PC-3 (cell line): ENCODE measurements at regions not wholly inside any gene's neighbourhood (a gene's known extent, or its start where the extent isn't known, plus 50 kb on each side); places are given as distances from the start of the nearest gene placed in this dataset.

Experiments used
- ATAC-seq: fragments of 200-7000 bp; cut with Tn5 transposase; 2 replicates; pipeline ENCODE4 v1.9.1; 2020; ENCODE audit warnings: mild to moderate bottlenecking, moderate library complexity
- BruUV-seq: library from RNA; stranded (reverse); fragments of 400-500 nt; replicated peaks from 2 replicates; lab custom pipeline; 2021; lab: Mats Ljungman, UMichigan
- CTCF ChIA-PET: fragments of 300-600 bp; sonication (Branson Sonifier 250); formaldehyde crosslinking; loops from one replicate; lab custom pipeline; 2022; ENCODE audit warnings: antibody characterized with exemption; lab: Charles Lee
- POLR2A ChIA-PET: fragments of 300-600 bp; sonication (Branson Sonifier 250); formaldehyde crosslinking; loops from one replicate; lab custom pipeline; 2022; ENCODE audit warnings: antibody characterized with exemption; ENCODE audit not compliant: unreplicated experiment; lab: Charles Lee
- DNase-seq: peaks from one replicate; pipeline ENCODE4 v3.0.0-alpha.2; 2015
- H2AFZ ChIP-seq: fragments of 300-600 bp; sonication (generic); 2 replicates; pipeline ENCODE4 v1.6.0; 2016; ENCODE audit warnings: antibody characterized with exemption, low read length
- H3F3A ChIP-seq: fragments of 300-600 bp; sonication (generic); one replicate; pipeline ENCODE4 v1.6.0; 2017; ENCODE audit warnings: antibody characterized with exemption, low read length, control low read depth, mild to moderate bottlenecking; ENCODE audit not compliant: unreplicated experiment
- H3K27ac ChIP-seq: fragments of 300-600 bp; sonication (generic); 2 replicates; pipeline ENCODE4 v1.5.1; 2016; ENCODE audit warnings: mild to moderate bottlenecking, low read length
- H3K27me3 ChIP-seq: fragments of 300-600 bp; sonication (generic); 2 replicates; pipeline ENCODE4 v1.6.1; 2016; ENCODE audit warnings: low read length, mixed read lengths
- H3K36me3 ChIP-seq: fragments of 300-600 bp; sonication (generic); 2 replicates; pipeline ENCODE4 v1.6.1; 2016; ENCODE audit warnings: low read depth, mixed run types, low read length, mixed read lengths
- H3K4me1 ChIP-seq: fragments of 300-600 bp; sonication (generic); 2 replicates; pipeline ENCODE4 v1.5.1; 2016; ENCODE audit warnings: low read length; ENCODE audit not compliant: insufficient read depth
- H3K4me2 ChIP-seq: fragments of 300-600 bp; sonication (generic); 2 replicates; pipeline ENCODE4 v1.6.0; 2016; ENCODE audit warnings: low read length
- H3K4me3 ChIP-seq: fragments of 300-600 bp; sonication (generic); 2 replicates; pipeline ENCODE4 v1.5.1; 2016; ENCODE audit warnings: mild to moderate bottlenecking, low read length, mixed read lengths
- H3K79me2 ChIP-seq: fragments of 300-600 bp; sonication (generic); 2 replicates; pipeline ENCODE4 v1.6.1; 2017; ENCODE audit warnings: low read length, mixed read lengths
- H3K9ac ChIP-seq: fragments of 300-600 bp; sonication (generic); 2 replicates; pipeline ENCODE4 v1.6.0; 2016; ENCODE audit warnings: mild to moderate bottlenecking, low read length
- H3K9me2 ChIP-seq: fragments of 300-600 bp; sonication (generic); replicated peaks from 2 replicates; pipeline ENCODE4 v1.6.1; 2016; ENCODE audit warnings: mixed run types, low read length, mixed read lengths
- H3K9me3 ChIP-seq: fragments of 300-600 bp; sonication (generic); 2 replicates; pipeline ENCODE4 v1.6.1; 2016; ENCODE audit warnings: low read length, mixed read lengths
- H4K20me1 ChIP-seq: fragments of 300-600 bp; sonication (generic); 2 replicates; pipeline ENCODE4 v1.6.1; 2016; ENCODE audit warnings: low read length, mixed read lengths
- CTCF ChIP-seq: fragments of 300-600 bp; sonication (generic); conservative IDR thresholded peaks from 2 replicates; pipeline ENCODE4 v1.5.1; 2017; ENCODE audit warnings: antibody characterized with exemption, low read depth, mild to moderate bottlenecking, low read length
- EZH2 ChIP-seq: fragments of 300-600 bp; sonication (generic); IDR thresholded peaks from one replicate; pipeline ENCODE4 v1.6.1; 2017; ENCODE audit warnings: antibody characterized with exemption, mild to moderate bottlenecking, low read length; ENCODE audit not compliant: unreplicated experiment
- EZH2phosphoT487 ChIP-seq: fragments of 300-600 bp; sonication (generic); IDR thresholded peaks from 2 replicates; pipeline ENCODE4 v1.6.1; 2018; ENCODE audit warnings: mild to moderate bottlenecking, antibody characterized with exemption, low read length, borderline replicate concordance
- intact Hi-C: fragments of 100-400 bp; cut with micrococcal nuclease; formaldehyde crosslinking; loops from 2 replicates; pipeline ENCODE4 v1.9.0; 2023

- no peak for ATAC-seq
- H3K9me3 ChIP-seq, result no peaks in the 10 kb centered on the region
- H3K36me3 ChIP-seq, result no peaks in the 10 kb centered on the region
- no peaks in the 10 kb centered on the region for H3K79me2 ChIP-seq
- H3K4me3 ChIP-seq, result no peak overlapping the region
- H3K4me2 ChIP-seq, result no peak overlapping the region
- H3K27ac ChIP-seq, result no peak overlapping the region
- no peaks in the 10 kb centered on the region for H3K9me2 ChIP-seq
- no peak for DNase-seq
- H3K27me3 ChIP-seq, result peaks cover 29% of the 10 kb centered on the region; the same call in 1 of the 2 replicates
- POLR2A ChIA-PET, result no interaction called here
- H2AFZ ChIP-seq, result no peak overlapping the region
- CTCF ChIA-PET, result no interaction called here
- H3F3A ChIP-seq, result no peaks in the 10 kb centered on the region
- no peak overlapping the region for H3K9ac ChIP-seq
- TF ChIP-seq EZH2, result no peak
- intact Hi-C loops, result no loop called here
- no peaks in the 10 kb centered on the region for H4K20me1 ChIP-seq
- H3K4me1 ChIP-seq, result no peaks in the 10 kb centered on the region
- BruUV-seq, result no TSS peak
Observed at GRCh38 chr1:18568489-18568888, 62.2 kb upstream of the PAX7 start.

GRCh38 chr1:18569251-18569650 is 61.4 kb upstream of the PAX7 start:
- Histone ChIP-seq H3K36me3 (no peaks in the 10 kb centered on the region), H3K4me3 (no peak overlapping the region), H3K79me2 (no peaks in the 10 kb centered on the region), H3K9me3 (no peaks in the 10 kb centered on the region), H3K4me2 (no peak overlapping the region), H3F3A (no peaks in the 10 kb centered on the region), H3K27me3 (peaks cover 29% of the 10 kb centered on the region; the same call in 1 of the 2 replicates), H3K27ac (no peak overlapping the region), H3K9me2 (no peaks in the 10 kb centered on the region), H3K9ac (no peak overlapping the region), H3K4me1 (no peaks in the 10 kb centered on the region), H2AFZ (no peak overlapping the region), H4K20me1 (no peaks in the 10 kb centered on the region)
- ATAC-seq (no peak), DNase-seq (no peak)
- POLR2A ChIA-PET, result no interaction called here
- TF ChIP-seq EZH2, result no peak
- TF ChIP-seq CTCF, result no peak
- no peak for TF ChIP-seq EZH2phosphoT487
- CTCF ChIA-PET, result no interaction called here
- BruUV-seq, result no TSS peak
- intact Hi-C loops, result no loop called here

- no peaks in the 10 kb centered on the region for H3K4me1 ChIP-seq
- no peaks in the 10 kb centered on the region for H3K79me2 ChIP-seq
- H3K27ac ChIP-seq, result no peak overlapping the region
- BruUV-seq, result no TSS peak
- no peak overlapping the region for H2AFZ ChIP-seq
- H4K20me1 ChIP-seq, result no peaks in the 10 kb centered on the region
- H3K4me3 ChIP-seq, result no peak overlapping the region
- DNase-seq (no peak), ATAC-seq (no peak)
- ChIA-PET POLR2A (no interaction called here), CTCF (no interaction called here)
- H3K9me3 ChIP-seq, result no peaks in the 10 kb centered on the region
- H3K4me2 ChIP-seq, result no peak overlapping the region
- H3K36me3 ChIP-seq, result no peaks in the 10 kb centered on the region
- no peaks in the 10 kb centered on the region for H3F3A ChIP-seq
- H3K9ac ChIP-seq, result no peak overlapping the region
- no peaks in the 10 kb centered on the region for H3K9me2 ChIP-seq
- TF ChIP-seq EZH2phosphoT487 (no peak), CTCF (no peak), EZH2 (no peak)
- peaks cover 24% of the 10 kb centered on the region; the same call in 1 of the 2 replicates for H3K27me3 ChIP-seq
- intact Hi-C loops, result no loop called here
Observed at GRCh38 chr1:18569811-18570545, 60.7 kb upstream of the PAX7 start.
